ENCODE measurements at regions not wholly inside any gene's neighbourhood (a gene's known extent, or its start where the extent isn't known, plus 50 kb on each side); places are given as distances from the start of the nearest gene placed in this dataset.

- Histone ChIP-seq H3K4me2 (ENCODE audit: low read length) (no peak overlapping the region), H3F3A (ENCODE audit: insufficient read depth, low read length) (no peaks in the 10 kb centered on the region), H3K27ac (ENCODE audit: low read depth, low read length, poor library complexity, severe bottlenecking) (no peak overlapping the region), H3K9me3 (ENCODE audit: low read length) (no peaks in the 10 kb centered on the region), H3K27me3 (ENCODE audit: insufficient read depth, low read length) (no peaks in the 10 kb centered on the region), H4K20me1 (ENCODE audit: insufficient read depth, low read length) (no peaks in the 10 kb centered on the region), H2AFZ (ENCODE audit: low read length) (no peak overlapping the region), H3K9me2 (ENCODE audit: low read depth, low read length) (no peaks in the 10 kb centered on the region), H3K4me3 (ENCODE audit: low read depth, low read length, poor library complexity, severe bottlenecking) (no peak overlapping the region), H3K9ac (ENCODE audit: low read length) (no peak overlapping the region), H3K79me2 (ENCODE audit: insufficient read depth, low read length) (no peaks in the 10 kb centered on the region), H3K4me1 (ENCODE audit: insufficient read depth, low read length, severe bottlenecking) (no peaks in the 10 kb centered on the region), H3K36me3 (ENCODE audit: insufficient read depth, low read length) (no peaks in the 10 kb centered on the region)
- TF ChIP-seq CTCF (IDR thresholded peaks at IDR 0.05; ENCODE audit: low read length) (no peak), EZH2 (IDR thresholded peaks at IDR 0.05; ENCODE audit: borderline replicate concordance, low read length) (no peak)
These were observed 95.1 kb upstream of the CCNG1 start for GRCh38 chr5:163342306-163342705.

DNA sequence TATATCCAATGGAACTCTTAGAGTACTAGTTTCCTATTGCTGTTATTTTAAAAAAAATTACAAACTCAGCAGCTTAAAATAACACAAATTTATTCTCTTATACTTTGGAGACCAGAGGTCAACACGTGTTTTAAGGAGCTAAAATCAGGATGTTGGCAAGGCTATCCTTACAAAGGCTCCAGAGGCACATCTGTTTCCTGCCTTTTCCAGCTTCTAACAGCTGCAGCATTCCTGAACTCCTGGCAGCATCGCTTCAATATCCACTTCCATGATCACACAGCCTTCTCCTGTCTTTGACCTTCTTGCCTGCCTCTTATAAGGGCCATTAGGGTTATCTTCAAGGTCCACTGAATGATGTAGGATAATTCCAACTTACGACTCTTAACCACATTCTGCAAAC, 92.2 kb upstream of the CCNG1 start:
- Histone ChIP-seq H3K27me3 (ENCODE audit: insufficient read depth, low read length) (no peaks in the 10 kb centered on the region), H3K4me2 (ENCODE audit: low read length) (no peak overlapping the region), H3K79me2 (ENCODE audit: insufficient read depth, low read length) (no peaks in the 10 kb centered on the region), H3K9me3 (ENCODE audit: low read length) (no peaks in the 10 kb centered on the region), H3K9ac (ENCODE audit: low read length) (no peak overlapping the region), H3K4me3 (ENCODE audit: low read depth, low read length, poor library complexity, severe bottlenecking) (no peak overlapping the region), H4K20me1 (ENCODE audit: insufficient read depth, low read length) (no peaks in the 10 kb centered on the region), H3K36me3 (ENCODE audit: insufficient read depth, low read length) (no peaks in the 10 kb centered on the region), H3F3A (ENCODE audit: insufficient read depth, low read length) (no peaks in the 10 kb centered on the region; the same call in 1 of the 2 replicates), H3K9me2 (ENCODE audit: low read depth, low read length) (no peaks in the 10 kb centered on the region), H3K4me1 (ENCODE audit: insufficient read depth, low read length, severe bottlenecking) (no peaks in the 10 kb centered on the region), H3K27ac (ENCODE audit: low read depth, low read length, poor library complexity, severe bottlenecking) (no peak overlapping the region), H2AFZ (ENCODE audit: low read length) (no peak overlapping the region)
- TF ChIP-seq EZH2 (IDR thresholded peaks at IDR 0.05; ENCODE audit: borderline replicate concordance, low read length) (no peak), CTCF (IDR thresholded peaks at IDR 0.05; ENCODE audit: low read length) (no peak)

- H3K27me3 ChIP-seq (ENCODE audit: insufficient read depth, low read length), result no peaks in the 10 kb centered on the region
- no peak overlapping the region for H3K9ac ChIP-seq (ENCODE audit: low read length)
- no peaks in the 10 kb centered on the region for H4K20me1 ChIP-seq (ENCODE audit: insufficient read depth, low read length)
- peak; percentile 89 for TF ChIP-seq CTCF (IDR thresholded peaks at IDR 0.05; ENCODE audit: low read length)
- TF ChIP-seq EZH2 (IDR thresholded peaks at IDR 0.05; ENCODE audit: borderline replicate concordance, low read length), result no peak
- H3K4me3 ChIP-seq (ENCODE audit: low read depth, low read length, poor library complexity, severe bottlenecking), result no peak overlapping the region
- H3K4me1 ChIP-seq (ENCODE audit: insufficient read depth, low read length, severe bottlenecking), result no peaks in the 10 kb centered on the region
- H3K27ac ChIP-seq (ENCODE audit: low read depth, low read length, poor library complexity, severe bottlenecking), result no peak overlapping the region
- no peaks in the 10 kb centered on the region for H3K36me3 ChIP-seq (ENCODE audit: insufficient read depth, low read length)
- H3K79me2 ChIP-seq (ENCODE audit: insufficient read depth, low read length), result no peaks in the 10 kb centered on the region
- H3F3A ChIP-seq (ENCODE audit: insufficient read depth, low read length), result no peaks in the 10 kb centered on the region; the same call in 1 of the 2 replicates
- H3K9me2 ChIP-seq (ENCODE audit: low read depth, low read length), result no peaks in the 10 kb centered on the region
- no peak overlapping the region for H2AFZ ChIP-seq (ENCODE audit: low read length)
- no peaks in the 10 kb centered on the region for H3K9me3 ChIP-seq (ENCODE audit: low read length)
- H3K4me2 ChIP-seq (ENCODE audit: low read length), result no peak overlapping the region
These were observed 89.7 kb upstream of the CCNG1 start for GRCh38 chr5:163347671-163348070.

Measured in OCI-LY1 (cell line).